ENCODE measurements at regions not wholly inside any gene's neighbourhood (a gene's known extent, or its start where the extent isn't known, plus 50 kb on each side); places are given as distances from the start of the nearest gene placed in this dataset.

- H3K4me3 ChIP-seq (ENCODE audit: insufficient read depth, low read length), result no peak overlapping the region
- H3K79me2 ChIP-seq (ENCODE audit: insufficient read depth, low read length), result no peaks in the 10 kb centered on the region
- no peak for TF ChIP-seq CTCF (IDR thresholded peaks at IDR 0.05; ENCODE audit: extremely low read depth, low read depth, low read length)
- no peaks in the 10 kb centered on the region for H3K9me3 ChIP-seq (ENCODE audit: low read depth, low read length)
- H2AFZ ChIP-seq (ENCODE audit: low read length), result no peak overlapping the region
- H3K36me3 ChIP-seq (ENCODE audit: insufficient read depth, low read length), result no peaks in the 10 kb centered on the region
- H3K4me2 ChIP-seq (ENCODE audit: insufficient read depth, low read length), result no peak overlapping the region
- H3K27me3 ChIP-seq (ENCODE audit: insufficient read depth, low read length), result peaks cover 5% of the 10 kb centered on the region
- H3K27ac ChIP-seq (ENCODE audit: low read depth, low read length), result no peak overlapping the region
- H4K20me1 ChIP-seq (ENCODE audit: insufficient read depth, low read length), result no peaks in the 10 kb centered on the region
- H3K4me1 ChIP-seq (ENCODE audit: insufficient read depth, low read length), result no peaks in the 10 kb centered on the region
- DNase-seq (ENCODE audit: insufficient read length, low spot score, missing footprints), result no peak
These were observed 86.6 kb upstream of the SLC24A4 start for GRCh38 chr14:92236243-92236900.

DNA sequence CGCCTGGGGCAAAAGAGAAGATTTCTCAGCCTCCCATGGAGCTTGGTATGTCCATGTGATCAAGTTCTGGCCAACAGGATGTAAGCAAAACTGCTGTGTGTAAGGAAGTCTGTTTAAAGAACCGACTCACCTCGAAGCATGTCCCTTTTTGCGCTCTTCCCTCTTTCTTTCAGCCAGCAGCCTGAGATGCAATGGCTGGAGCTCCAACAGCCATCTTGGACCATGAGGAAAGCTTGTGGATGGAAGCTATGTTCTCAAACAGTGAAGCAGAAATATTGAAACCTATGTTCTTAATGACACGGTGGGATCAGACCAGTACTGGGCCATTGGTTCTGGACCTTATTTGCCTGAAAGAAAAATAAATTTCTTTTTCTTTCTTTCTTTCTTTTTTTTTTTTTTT, 82.3 kb upstream of the SLC24A4 start:
- H3K4me3 ChIP-seq (ENCODE audit: insufficient read depth, low read length), result no peak overlapping the region
- no peak overlapping the region for H2AFZ ChIP-seq (ENCODE audit: low read length)
- H3K36me3 ChIP-seq (ENCODE audit: insufficient read depth, low read length), result no peaks in the 10 kb centered on the region
- DNase-seq (ENCODE audit: insufficient read length, low spot score, missing footprints), result no peak
- no peaks in the 10 kb centered on the region for H3K4me1 ChIP-seq (ENCODE audit: insufficient read depth, low read length)
- TF ChIP-seq CTCF (IDR thresholded peaks at IDR 0.05; ENCODE audit: extremely low read depth, low read depth, low read length), result no peak
- no peak overlapping the region for H3K4me2 ChIP-seq (ENCODE audit: insufficient read depth, low read length)
- no peaks in the 10 kb centered on the region for H3K79me2 ChIP-seq (ENCODE audit: insufficient read depth, low read length)
- peaks cover 2% of the 10 kb centered on the region for H3K9me3 ChIP-seq (ENCODE audit: low read depth, low read length)
- H3K27me3 ChIP-seq (ENCODE audit: insufficient read depth, low read length), result peaks cover 5% of the 10 kb centered on the region
- no peaks in the 10 kb centered on the region for H4K20me1 ChIP-seq (ENCODE audit: insufficient read depth, low read length)
- H3K27ac ChIP-seq (ENCODE audit: low read depth, low read length), result no peak overlapping the region

- H3K4me1 ChIP-seq (ENCODE audit: insufficient read depth, low read length), result no peaks in the 10 kb centered on the region
- H3K9me3 ChIP-seq (ENCODE audit: low read depth, low read length), result peaks cover 2% of the 10 kb centered on the region
- H3K36me3 ChIP-seq (ENCODE audit: insufficient read depth, low read length), result no peaks in the 10 kb centered on the region
- H3K27ac ChIP-seq (ENCODE audit: low read depth, low read length), result no peak overlapping the region
- no peak for DNase-seq (ENCODE audit: insufficient read length, low spot score, missing footprints)
- peaks cover 5% of the 10 kb centered on the region for H3K27me3 ChIP-seq (ENCODE audit: insufficient read depth, low read length)
- H3K4me3 ChIP-seq (ENCODE audit: insufficient read depth, low read length), result no peak overlapping the region
- no peaks in the 10 kb centered on the region for H4K20me1 ChIP-seq (ENCODE audit: insufficient read depth, low read length)
- H3K79me2 ChIP-seq (ENCODE audit: insufficient read depth, low read length), result no peaks in the 10 kb centered on the region
- H2AFZ ChIP-seq (ENCODE audit: low read length), result no peak overlapping the region
- TF ChIP-seq CTCF (IDR thresholded peaks at IDR 0.05; ENCODE audit: extremely low read depth, low read depth, low read length), result no peak
- H3K4me2 ChIP-seq (ENCODE audit: insufficient read depth, low read length), result no peak overlapping the region
These were observed 80.9 kb upstream of the SLC24A4 start for GRCh38 chr14:92241966-92242595.

- Histone ChIP-seq H2AFZ (ENCODE audit: low read length) (no peak overlapping the region), H3K4me3 (ENCODE audit: insufficient read depth, low read length) (no peak overlapping the region), H3K9me3 (ENCODE audit: low read depth, low read length) (peaks cover 2% of the 10 kb centered on the region), H3K4me1 (ENCODE audit: insufficient read depth, low read length) (no peaks in the 10 kb centered on the region), H3K36me3 (ENCODE audit: insufficient read depth, low read length) (no peaks in the 10 kb centered on the region), H4K20me1 (ENCODE audit: insufficient read depth, low read length) (no peaks in the 10 kb centered on the region), H3K4me2 (ENCODE audit: insufficient read depth, low read length) (no peak overlapping the region), H3K79me2 (ENCODE audit: insufficient read depth, low read length) (no peaks in the 10 kb centered on the region), H3K27me3 (ENCODE audit: insufficient read depth, low read length) (peaks cover 5% of the 10 kb centered on the region), H3K27ac (ENCODE audit: low read depth, low read length) (no peak overlapping the region)
- TF ChIP-seq CTCF (IDR thresholded peaks at IDR 0.05; ENCODE audit: extremely low read depth, low read depth, low read length), result no peak
- DNase-seq (ENCODE audit: insufficient read length, low spot score, missing footprints), result no peak
These were observed 78.2 kb upstream of the SLC24A4 start for GRCh38 chr14:92244805-92245204.
